ENCODE measurements at regions not wholly inside any gene's neighbourhood (a gene's known extent, or its start where the extent isn't known, plus 50 kb on each side); places are given as distances from the start of the nearest gene placed in this dataset.

DNA sequence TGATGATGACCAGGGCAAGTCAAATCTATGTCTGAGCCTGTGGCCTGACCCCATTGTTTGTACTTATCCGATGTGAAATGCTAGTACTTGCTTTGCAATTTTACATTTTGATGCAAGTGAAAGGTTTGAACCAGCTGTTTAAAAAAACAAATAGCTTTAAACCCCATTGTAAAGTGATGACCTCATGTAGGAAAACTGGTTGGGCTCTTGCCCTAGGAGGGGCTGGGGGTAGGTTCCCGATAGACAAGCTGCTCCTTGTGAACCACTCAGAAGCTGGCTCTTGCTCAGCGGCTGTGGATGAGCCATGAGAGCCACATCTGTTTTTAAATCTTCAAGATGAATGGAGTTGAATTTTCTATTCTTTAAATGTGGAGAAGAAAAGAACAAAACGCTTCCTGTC lies 185.3 kb downstream of the WDR11 start:
- DNase-seq = no peak

DNA sequence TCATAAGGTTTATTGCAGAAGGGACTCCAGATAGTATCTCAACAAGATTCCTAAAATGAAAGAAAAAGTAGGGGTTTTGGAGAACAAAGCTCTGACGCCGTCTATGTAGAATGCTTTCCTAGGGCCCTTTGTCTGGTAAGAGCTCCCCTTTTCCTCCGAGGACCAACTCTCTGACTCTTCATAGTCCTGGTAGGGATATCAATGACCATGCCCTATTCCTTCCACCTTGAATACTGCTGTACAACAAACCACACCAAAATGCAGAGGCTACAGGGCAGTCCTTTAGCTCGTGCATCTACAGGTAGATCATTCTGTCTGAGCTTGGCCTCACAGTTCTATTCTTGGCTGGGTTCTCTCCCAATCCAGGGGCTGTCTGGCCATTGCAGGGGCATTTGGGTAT lies 190.3 kb downstream of the WDR11 start:
- no peak for DNase-seq

- no peak for DNase-seq
Measured at GRCh38 chr10:121041906-121042305, 190.7 kb downstream of the WDR11 start.

DNA sequence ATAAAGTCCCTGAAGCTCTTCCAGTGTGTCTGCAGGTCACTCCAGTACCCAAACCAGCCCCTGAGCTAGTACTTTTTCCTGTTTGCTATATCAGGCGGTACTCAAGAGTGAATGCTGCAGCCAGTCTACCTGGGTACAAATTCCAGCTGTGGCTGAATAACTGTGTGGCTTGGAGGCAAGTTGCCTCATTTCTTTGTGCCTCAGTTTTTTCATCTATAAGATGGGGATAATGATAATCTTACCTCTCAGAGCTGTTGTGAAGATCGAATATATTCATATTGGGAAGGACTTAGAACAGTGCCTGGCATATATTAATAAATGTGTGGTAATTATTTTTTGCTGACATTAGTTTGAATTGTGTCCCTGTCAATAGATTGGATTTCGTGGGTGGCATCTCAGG lies 191.2 kb downstream of the WDR11 start:
- no peak for DNase-seq

GRCh38 chr10:121043124-121043849 lies 192.1 kb downstream of the WDR11 start:
- DNase-seq = no peak

DNA sequence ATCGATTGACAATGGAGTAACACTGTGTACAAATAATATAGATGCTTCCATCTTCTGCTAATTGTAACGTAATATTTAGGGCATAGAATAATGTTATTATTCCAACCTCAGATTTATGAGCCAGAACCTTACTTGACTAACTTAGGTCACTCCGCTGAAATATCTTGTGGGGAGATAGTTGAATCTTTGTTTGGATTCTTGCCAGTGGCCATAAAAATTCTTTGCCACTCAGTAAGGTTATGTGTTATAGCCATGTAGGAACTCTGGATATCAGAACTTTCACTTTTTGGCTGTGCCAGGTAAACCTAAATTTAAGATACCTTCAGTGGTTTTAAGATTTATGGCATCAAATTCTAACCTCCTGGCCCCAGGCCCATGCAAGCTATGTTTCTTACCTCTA lies 197.6 kb downstream of the WDR11 start:
- no peak for DNase-seq

DNA sequence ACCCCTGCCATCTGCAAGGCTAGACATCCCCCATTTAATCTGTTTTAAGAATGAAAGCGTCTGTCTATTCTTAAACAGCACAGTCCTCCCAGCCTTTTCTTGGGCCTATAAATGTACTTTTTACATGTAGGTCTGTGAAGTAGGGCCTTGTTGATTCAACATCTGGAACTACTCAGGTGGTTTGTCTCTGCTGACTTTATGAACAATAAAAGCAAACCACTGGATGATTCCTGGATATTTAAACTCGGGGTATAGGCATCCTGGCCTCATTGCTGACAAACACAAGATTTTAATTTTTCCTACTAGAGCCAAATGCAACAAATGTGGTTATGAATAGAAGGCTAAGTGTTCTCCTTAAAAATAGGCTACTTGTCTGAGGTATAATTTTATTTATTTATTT lies 198.3 kb downstream of the WDR11 start:
- no peak for DNase-seq

- no peak for DNase-seq
Measured at GRCh38 chr10:121049923-121050322, 198.8 kb downstream of the WDR11 start.

DNA sequence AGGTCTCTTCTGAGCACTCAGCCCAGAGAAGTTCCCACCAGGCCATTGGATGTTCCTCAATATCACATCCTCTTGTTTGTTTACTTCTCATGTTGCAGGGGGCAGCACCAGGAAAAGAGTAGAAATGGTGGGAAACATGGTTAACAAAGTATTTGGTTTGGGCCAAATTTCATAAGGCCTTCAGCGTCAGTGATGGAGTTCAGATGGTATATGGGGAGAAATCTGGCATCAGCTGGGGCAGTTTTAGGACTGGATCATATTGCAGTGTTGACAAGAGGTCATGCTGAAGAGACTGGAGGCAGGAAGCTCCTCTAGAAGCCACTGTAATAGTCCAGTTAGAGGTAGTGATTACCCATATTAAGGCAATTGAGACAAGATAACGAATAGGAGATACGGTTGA lies 200.0 kb downstream of the WDR11 start:
- DNase-seq = no peak

- no peak for DNase-seq
Measured at GRCh38 chr10:121051696-121052279, 200.6 kb downstream of the WDR11 start.

DNA sequence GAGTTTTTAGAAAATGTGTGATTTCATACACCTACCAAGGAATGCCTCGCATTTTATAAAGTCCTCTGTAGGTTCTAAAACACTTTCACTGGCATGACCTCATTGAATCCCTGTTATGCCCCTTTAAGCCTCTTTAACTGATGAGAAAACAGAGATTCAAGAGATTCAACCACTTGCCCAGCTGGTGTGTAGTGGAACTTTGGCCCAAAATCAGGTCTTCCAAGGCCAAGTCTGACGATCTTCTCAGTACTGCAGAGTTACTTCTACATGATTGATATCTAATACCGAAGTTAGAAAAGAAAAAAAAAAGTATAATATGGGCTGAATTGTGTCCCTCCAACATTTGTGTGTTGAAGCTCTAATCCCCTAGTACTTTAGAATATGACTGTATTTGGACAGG lies 202.0 kb downstream of the WDR11 start:
- no peak for DNase-seq

- DNase-seq = no peak
Measured at GRCh38 chr10:121054874-121055273, 203.7 kb downstream of the WDR11 start.

GRCh38 chr10:121057269-121057668 lies 206.1 kb downstream of the WDR11 start:
- no peak for DNase-seq

DNA sequence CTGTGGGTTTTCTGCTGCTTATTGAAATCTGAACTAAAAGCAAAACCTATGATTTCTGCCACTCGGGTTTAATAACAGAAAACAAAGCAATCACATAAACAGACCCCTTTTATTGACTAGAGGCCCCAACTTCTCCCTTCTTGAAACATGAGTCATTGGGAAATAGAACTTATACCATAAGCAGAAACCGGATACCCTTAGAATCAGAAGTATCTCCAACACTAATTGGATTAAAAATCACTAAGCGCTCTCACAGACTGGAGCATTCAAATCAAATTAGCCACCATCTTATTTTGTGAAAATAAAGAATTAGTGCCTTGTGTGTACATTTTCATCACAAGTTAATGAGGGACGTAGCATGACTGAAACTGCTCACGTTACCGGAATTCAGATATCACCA lies 206.9 kb downstream of the WDR11 start:
- DNase-seq = no peak

GRCh38 chr10:121059351-121059750 lies 208.2 kb downstream of the WDR11 start:
- no peak for DNase-seq

DNA sequence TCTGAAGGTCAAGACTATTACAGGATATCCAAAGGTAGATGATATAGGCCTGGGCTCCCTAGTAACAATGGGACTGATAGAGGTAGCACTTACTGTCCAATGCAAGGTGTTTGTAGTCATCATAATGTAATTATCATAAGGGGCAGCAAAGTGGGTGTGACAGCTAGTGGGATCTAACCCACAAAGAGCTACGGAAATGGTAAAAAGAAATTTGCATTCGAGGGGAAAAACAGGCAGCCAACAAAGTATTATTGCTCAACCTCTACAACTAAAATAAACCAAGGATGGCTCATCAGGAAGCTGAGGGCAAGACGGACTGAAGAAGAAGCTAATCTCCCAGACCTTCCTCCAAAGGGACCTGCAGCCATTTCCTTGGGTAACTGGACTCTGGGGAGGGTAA lies 211.0 kb downstream of the WDR11 start:
- peak; percentile 4 to 41 for DNase-seq

DNA sequence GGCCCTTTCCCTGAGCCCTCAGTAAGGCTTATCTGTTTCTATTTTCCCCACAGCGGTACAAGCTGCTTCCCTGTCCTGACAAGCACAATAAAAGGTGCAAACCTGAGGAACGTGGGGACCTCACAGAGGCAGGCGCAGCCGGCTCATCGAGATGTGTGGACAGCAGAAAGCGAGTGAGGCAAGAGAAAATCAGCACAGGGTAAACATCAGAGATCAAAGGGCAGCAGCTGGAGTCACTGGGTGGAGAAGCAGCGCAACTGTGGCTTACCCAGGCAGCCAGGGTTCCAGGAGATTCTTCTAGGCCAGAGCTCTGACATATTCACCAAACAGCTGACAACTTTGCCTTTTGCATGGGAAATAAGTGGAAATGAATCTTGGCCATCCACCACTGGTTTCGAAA lies 212.6 kb downstream of the WDR11 start:
- DNase-seq = no peak

DNA sequence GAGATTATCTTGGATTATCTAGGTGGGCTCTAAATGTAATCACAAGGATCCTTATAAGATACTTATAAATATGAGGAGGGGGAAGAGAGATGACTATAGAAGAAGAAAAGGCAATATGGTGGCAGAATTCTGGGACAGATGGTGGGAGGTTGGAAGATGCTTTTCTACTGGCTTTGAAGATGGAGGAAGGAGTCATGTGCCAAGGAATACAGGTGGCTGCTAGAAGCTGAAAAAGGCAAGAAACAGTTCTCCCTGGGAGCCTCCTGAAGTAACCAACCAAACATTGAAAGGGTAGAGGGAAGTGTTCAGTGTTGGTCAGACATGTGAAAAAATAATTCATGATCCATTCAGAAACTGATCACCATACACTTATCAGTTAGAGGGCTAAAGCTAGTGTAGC lies 213.3 kb downstream of the WDR11 start:
- no peak for DNase-seq

GRCh38 chr10:121065330-121065729 lies 214.2 kb downstream of the WDR11 start:
- DNase-seq = peak in 1 of 2 donors; percentile 17

- DNase-seq = peak; percentile 64 to 81
Measured at GRCh38 chr10:121069061-121069850, 218.1 kb downstream of the WDR11 start.

DNA sequence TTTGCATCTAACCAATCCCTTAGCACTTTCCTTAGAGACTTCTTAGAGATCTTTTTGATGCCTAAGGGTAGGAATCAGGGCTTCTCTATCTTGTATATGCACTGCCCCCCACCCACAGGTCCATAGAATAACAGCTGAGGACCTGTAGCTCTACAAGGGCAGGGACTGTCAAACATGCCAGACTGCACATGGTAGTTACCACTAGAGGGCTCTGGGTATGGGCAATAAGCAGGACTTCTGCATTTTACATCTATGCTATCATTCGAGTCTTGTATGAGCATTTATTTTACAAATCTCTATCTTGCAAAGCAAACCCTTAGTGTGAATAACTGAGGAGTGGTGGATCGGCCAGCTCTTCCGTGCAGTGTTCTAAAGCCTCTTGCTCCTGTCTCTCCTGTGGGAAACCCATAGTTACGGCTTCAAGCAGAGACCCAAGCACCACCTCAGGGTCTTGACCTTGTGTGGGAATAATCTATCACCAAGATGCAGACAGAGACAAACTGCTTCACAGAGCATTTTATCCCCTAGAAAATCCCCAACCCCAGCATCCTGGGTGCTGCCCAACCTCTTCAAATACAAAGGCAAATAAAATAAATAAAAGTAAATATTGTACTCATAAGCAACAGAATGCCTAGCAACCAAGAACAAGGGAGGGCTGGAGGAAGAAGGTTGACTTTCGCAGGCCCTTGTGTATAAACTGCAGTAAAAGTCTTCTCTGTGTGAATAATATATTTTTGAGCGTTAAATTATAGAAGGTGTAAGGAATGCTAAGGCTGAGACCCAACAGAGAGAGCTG lies 219.3 kb downstream of the WDR11 start:
- DNase-seq = peak; percentile 18 to 63

DNA sequence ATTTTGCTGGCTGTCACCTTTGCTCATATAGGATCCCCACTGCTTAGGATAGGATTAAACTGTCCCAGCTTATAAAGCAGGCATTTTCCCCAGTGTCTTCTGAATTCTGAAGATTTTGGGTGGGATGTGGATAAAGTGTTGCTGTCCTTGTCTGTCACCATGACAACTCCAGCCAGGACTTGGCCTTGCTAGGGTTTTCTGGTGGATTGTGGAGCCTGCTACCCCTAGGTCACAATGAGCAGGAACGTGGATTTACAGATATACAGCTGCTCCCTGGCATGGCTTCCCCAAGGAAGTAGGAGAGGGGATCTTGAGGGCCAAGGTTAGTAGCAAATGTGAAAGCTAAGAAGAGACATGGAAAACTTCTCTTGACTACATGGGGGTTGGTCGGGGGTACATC lies 220.7 kb downstream of the WDR11 start:
- DNase-seq = no peak

DNA sequence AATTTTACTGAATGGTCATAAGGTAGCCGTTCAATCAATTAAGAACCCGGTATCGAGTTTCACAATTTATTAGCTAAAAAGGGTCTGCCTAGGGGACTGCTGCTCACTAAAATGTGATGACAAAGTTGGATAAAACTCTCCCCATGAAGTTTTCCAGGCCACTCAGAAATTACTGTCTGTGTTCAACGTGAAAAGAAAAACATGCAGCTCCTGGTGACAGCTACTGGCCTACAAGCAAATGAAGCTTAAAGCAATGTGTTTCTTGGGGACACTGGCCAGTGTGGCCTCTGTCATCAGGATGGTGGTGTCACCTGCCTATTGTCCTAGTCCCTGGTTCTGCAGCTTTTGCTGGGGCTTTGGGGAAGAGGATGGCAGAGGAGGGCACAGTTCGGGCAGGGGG lies 222.6 kb downstream of the WDR11 start:
- DNase-seq = no peak
